ENCODE measurements at regions not wholly inside any gene's neighbourhood (a gene's known extent, or its start where the extent isn't known, plus 50 kb on each side); places are given as distances from the start of the nearest gene placed in this dataset.

- DNase-seq (ENCODE audit: low read depth, low spot score): no peak
- H3K4me3 ChIP-seq (ENCODE audit: insufficient read length, low read depth): no peak overlapping the region
- no peak overlapping the region for H3K9ac ChIP-seq (ENCODE audit: insufficient read length, low read depth)
- no peaks in the 10 kb centered on the region for H3K9me3 ChIP-seq (ENCODE audit: insufficient read depth, low read length)
- no peaks in the 10 kb centered on the region for H3K4me1 ChIP-seq (ENCODE audit: insufficient read depth, insufficient read length)
- no peak for TF ChIP-seq SUZ12 (IDR thresholded peaks at IDR 0.05; ENCODE audit: extremely low read depth, insufficient read depth, insufficient read length)
- TF ChIP-seq YY1 (IDR thresholded peaks at IDR 0.05; ENCODE audit: insufficient read depth, insufficient read length): no peak
- TF ChIP-seq ZNF274 (IDR thresholded peaks at IDR 0.05; ENCODE audit: low read depth, low read length): no peak
- no peaks in the 10 kb centered on the region for H3K36me3 ChIP-seq (ENCODE audit: insufficient read depth, insufficient read length, low read length)
- no peaks in the 10 kb centered on the region for H3K27me3 ChIP-seq (ENCODE audit: insufficient read depth, insufficient read length)
Measured at GRCh38 chr18:64253873-64254272, 105.0 kb upstream of the LINC00305 start.

- Histone ChIP-seq H3K4me3 (ENCODE audit: insufficient read length, low read depth) (no peak overlapping the region), H3K27me3 (ENCODE audit: insufficient read depth, insufficient read length) (no peaks in the 10 kb centered on the region), H3K9me3 (ENCODE audit: insufficient read depth, low read length) (no peaks in the 10 kb centered on the region), H3K9ac (ENCODE audit: insufficient read length, low read depth) (no peak overlapping the region), H3K4me1 (ENCODE audit: insufficient read depth, insufficient read length) (no peaks in the 10 kb centered on the region), H3K36me3 (ENCODE audit: insufficient read depth, insufficient read length, low read length) (no peaks in the 10 kb centered on the region)
- DNase-seq (ENCODE audit: low read depth, low spot score): no peak
- TF ChIP-seq ZNF274 (IDR thresholded peaks at IDR 0.05; ENCODE audit: low read depth, low read length) (no peak), SUZ12 (IDR thresholded peaks at IDR 0.05; ENCODE audit: extremely low read depth, insufficient read depth, insufficient read length) (no peak), YY1 (IDR thresholded peaks at IDR 0.05; ENCODE audit: insufficient read depth, insufficient read length) (no peak)
Measured at GRCh38 chr18:64253222-64253621, 104.3 kb upstream of the LINC00305 start.

GRCh38 chr18:64248836-64249235 lies 99.9 kb upstream of the LINC00305 start:
- H3K27me3 ChIP-seq (ENCODE audit: insufficient read depth, insufficient read length): no peaks in the 10 kb centered on the region
- TF ChIP-seq YY1 (IDR thresholded peaks at IDR 0.05; ENCODE audit: insufficient read depth, insufficient read length) (no peak), SUZ12 (IDR thresholded peaks at IDR 0.05; ENCODE audit: extremely low read depth, insufficient read depth, insufficient read length) (no peak), ZNF274 (IDR thresholded peaks at IDR 0.05; ENCODE audit: low read depth, low read length) (no peak)
- no peak for DNase-seq (ENCODE audit: low read depth, low spot score)
- H3K4me3 ChIP-seq (ENCODE audit: insufficient read length, low read depth): no peak overlapping the region
- H3K36me3 ChIP-seq (ENCODE audit: insufficient read depth, insufficient read length, low read length): no peaks in the 10 kb centered on the region
- no peak overlapping the region for H3K9ac ChIP-seq (ENCODE audit: insufficient read length, low read depth)
- no peaks in the 10 kb centered on the region for H3K4me1 ChIP-seq (ENCODE audit: insufficient read depth, insufficient read length)
- no peaks in the 10 kb centered on the region for H3K9me3 ChIP-seq (ENCODE audit: insufficient read depth, low read length)

- DNase-seq (ENCODE audit: low read depth, low spot score): no peak
- no peak overlapping the region for H3K9ac ChIP-seq (ENCODE audit: insufficient read length, low read depth)
Measured at GRCh38 chr18:64245126-64245861, 96.4 kb upstream of the LINC00305 start.

GRCh38 chr18:64244571-64244970 lies 95.7 kb upstream of the LINC00305 start:
- Histone ChIP-seq H3K9ac (ENCODE audit: insufficient read length, low read depth) (no peak overlapping the region), H3K4me1 (ENCODE audit: insufficient read depth, insufficient read length) (no peaks in the 10 kb centered on the region), H3K4me3 (ENCODE audit: insufficient read length, low read depth) (no peak overlapping the region), H3K9me3 (ENCODE audit: insufficient read depth, low read length) (no peaks in the 10 kb centered on the region), H3K36me3 (ENCODE audit: insufficient read depth, insufficient read length, low read length) (no peaks in the 10 kb centered on the region), H3K27me3 (ENCODE audit: insufficient read depth, insufficient read length) (no peaks in the 10 kb centered on the region)
- no peak for TF ChIP-seq YY1 (IDR thresholded peaks at IDR 0.05; ENCODE audit: insufficient read depth, insufficient read length)
- TF ChIP-seq SUZ12 (IDR thresholded peaks at IDR 0.05; ENCODE audit: extremely low read depth, insufficient read depth, insufficient read length): no peak
- TF ChIP-seq ZNF274 (IDR thresholded peaks at IDR 0.05; ENCODE audit: low read depth, low read length): no peak
- DNase-seq (ENCODE audit: low read depth, low spot score): no peak

More at GRCh38 chr18:64245126-64245861, 96.4 kb upstream of the LINC00305 start:
- H3K4me1 ChIP-seq (ENCODE audit: insufficient read depth, insufficient read length): no peaks in the 10 kb centered on the region
- no peaks in the 10 kb centered on the region for H3K36me3 ChIP-seq (ENCODE audit: insufficient read depth, insufficient read length, low read length)
- no peaks in the 10 kb centered on the region for H3K9me3 ChIP-seq (ENCODE audit: insufficient read depth, low read length)
- H3K27me3 ChIP-seq (ENCODE audit: insufficient read depth, insufficient read length): no peaks in the 10 kb centered on the region
- no peak overlapping the region for H3K4me3 ChIP-seq (ENCODE audit: insufficient read length, low read depth)
- no peak for TF ChIP-seq YY1 (IDR thresholded peaks at IDR 0.05; ENCODE audit: insufficient read depth, insufficient read length)
- TF ChIP-seq ZNF274 (IDR thresholded peaks at IDR 0.05; ENCODE audit: low read depth, low read length): no peak
- TF ChIP-seq SUZ12 (IDR thresholded peaks at IDR 0.05; ENCODE audit: extremely low read depth, insufficient read depth, insufficient read length): no peak

- H3K36me3 ChIP-seq (ENCODE audit: insufficient read depth, insufficient read length, low read length): no peaks in the 10 kb centered on the region
- H3K4me3 ChIP-seq (ENCODE audit: insufficient read length, low read depth): no peak overlapping the region
- H3K4me1 ChIP-seq (ENCODE audit: insufficient read depth, insufficient read length): no peaks in the 10 kb centered on the region
- H3K9ac ChIP-seq (ENCODE audit: insufficient read length, low read depth): no peak overlapping the region
- no peaks in the 10 kb centered on the region for H3K27me3 ChIP-seq (ENCODE audit: insufficient read depth, insufficient read length)
- no peaks in the 10 kb centered on the region for H3K9me3 ChIP-seq (ENCODE audit: insufficient read depth, low read length)
- no peak for DNase-seq (ENCODE audit: low read depth, low spot score)
- TF ChIP-seq SUZ12 (IDR thresholded peaks at IDR 0.05; ENCODE audit: extremely low read depth, insufficient read depth, insufficient read length) (no peak), ZNF274 (IDR thresholded peaks at IDR 0.05; ENCODE audit: low read depth, low read length) (no peak), YY1 (IDR thresholded peaks at IDR 0.05; ENCODE audit: insufficient read depth, insufficient read length) (no peak)
Measured at GRCh38 chr18:64240316-64240715, 91.4 kb upstream of the LINC00305 start.

GRCh38 chr18:64238076-64238475 lies 89.2 kb upstream of the LINC00305 start:
- no peak overlapping the region for H3K9ac ChIP-seq (ENCODE audit: insufficient read length, low read depth)
- TF ChIP-seq SUZ12 (IDR thresholded peaks at IDR 0.05; ENCODE audit: extremely low read depth, insufficient read depth, insufficient read length): no peak
- TF ChIP-seq ZNF274 (IDR thresholded peaks at IDR 0.05; ENCODE audit: low read depth, low read length): no peak
- no peak for TF ChIP-seq YY1 (IDR thresholded peaks at IDR 0.05; ENCODE audit: insufficient read depth, insufficient read length)
- no peak overlapping the region for H3K4me3 ChIP-seq (ENCODE audit: insufficient read length, low read depth)
- no peaks in the 10 kb centered on the region for H3K4me1 ChIP-seq (ENCODE audit: insufficient read depth, insufficient read length)
- no peak for DNase-seq (ENCODE audit: low read depth, low spot score)
- H3K36me3 ChIP-seq (ENCODE audit: insufficient read depth, insufficient read length, low read length): no peaks in the 10 kb centered on the region
- H3K27me3 ChIP-seq (ENCODE audit: insufficient read depth, insufficient read length): no peaks in the 10 kb centered on the region
- H3K9me3 ChIP-seq (ENCODE audit: insufficient read depth, low read length): no peaks in the 10 kb centered on the region
